Bronchial epithelial cell (primary cell): ENCODE measurements at regions not wholly inside any gene's neighbourhood (a gene's known extent, or its start where the extent isn't known, plus 50 kb on each side); places are given as distances from the start of the nearest gene placed in this dataset.

Experiments
- DNase-seq: peaks from one replicate; pipeline ENCODE4 v3.0.0-alpha.2; 2010; ENCODE audit warnings: low read depth
- FAIRE-seq: peaks from 2 replicates; lab custom pipeline; 2011; peaks lifted over from hg19 to GRCh38; lab: Jason Lieb, UNC
- H3K27me3 ChIP-seq: 2 replicates; pipeline ENCODE4 v1.5.1; 2011; ENCODE audit warnings: low read length; ENCODE audit not compliant: control insufficient read depth, insufficient read depth
- H3K36me3 ChIP-seq: 2 replicates; pipeline ENCODE4 v1.5.1; 2011; ENCODE audit warnings: low read length; ENCODE audit not compliant: control insufficient read depth, insufficient read depth
- H3K4me3 ChIP-seq: 2 replicates; pipeline ENCODE4 v1.5.1; 2011; ENCODE audit warnings: mild to moderate bottlenecking, low read depth, low read length, control low read depth
- TF ChIP-seq, protein P1 (sequence below): IDR thresholded peaks from 2 replicates; pipeline ENCODE4 v1.5.1; 2011; ENCODE audit warnings: mild to moderate bottlenecking, moderate library complexity, low read length, control low read depth, inconsistent platforms; ENCODE audit not compliant: insufficient read depth, severe bottlenecking

DNA sequence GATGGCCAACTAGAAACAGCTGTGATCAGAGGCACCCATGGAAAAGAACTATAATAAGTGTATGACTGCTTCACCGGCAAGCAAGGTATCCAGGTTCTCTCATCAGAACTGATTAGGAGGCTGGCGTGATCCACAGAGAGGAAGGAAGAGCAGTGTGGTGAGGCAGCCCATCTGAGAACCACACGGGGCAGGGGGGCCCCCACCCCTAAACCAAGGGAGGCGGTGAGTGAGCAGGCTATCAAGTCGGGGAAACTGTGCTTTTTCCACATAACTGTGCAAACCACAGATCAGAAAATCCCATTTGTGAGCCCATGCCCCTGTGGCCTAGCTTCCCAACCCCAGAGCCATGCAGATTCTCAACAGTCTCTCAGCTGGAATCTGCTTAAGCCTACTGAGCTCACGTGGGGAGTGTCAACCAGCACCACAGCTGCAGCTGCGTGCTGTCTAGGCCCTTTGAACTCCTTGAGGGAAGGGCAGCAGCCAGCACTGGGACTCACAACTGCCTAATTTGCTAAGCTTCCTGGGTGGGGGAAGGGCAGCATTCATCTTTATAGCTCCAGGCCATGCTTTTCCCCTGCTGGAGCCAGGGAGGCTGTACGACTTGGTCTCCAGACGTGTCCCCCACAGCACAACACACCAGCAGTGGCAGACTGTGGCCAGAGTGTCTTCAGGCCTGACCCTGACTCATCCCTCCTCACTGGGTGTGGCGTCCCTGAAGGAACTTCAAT lies 444.4 kb upstream of the ATP2B1 start:
- TF ChIP-seq, protein P1, sequence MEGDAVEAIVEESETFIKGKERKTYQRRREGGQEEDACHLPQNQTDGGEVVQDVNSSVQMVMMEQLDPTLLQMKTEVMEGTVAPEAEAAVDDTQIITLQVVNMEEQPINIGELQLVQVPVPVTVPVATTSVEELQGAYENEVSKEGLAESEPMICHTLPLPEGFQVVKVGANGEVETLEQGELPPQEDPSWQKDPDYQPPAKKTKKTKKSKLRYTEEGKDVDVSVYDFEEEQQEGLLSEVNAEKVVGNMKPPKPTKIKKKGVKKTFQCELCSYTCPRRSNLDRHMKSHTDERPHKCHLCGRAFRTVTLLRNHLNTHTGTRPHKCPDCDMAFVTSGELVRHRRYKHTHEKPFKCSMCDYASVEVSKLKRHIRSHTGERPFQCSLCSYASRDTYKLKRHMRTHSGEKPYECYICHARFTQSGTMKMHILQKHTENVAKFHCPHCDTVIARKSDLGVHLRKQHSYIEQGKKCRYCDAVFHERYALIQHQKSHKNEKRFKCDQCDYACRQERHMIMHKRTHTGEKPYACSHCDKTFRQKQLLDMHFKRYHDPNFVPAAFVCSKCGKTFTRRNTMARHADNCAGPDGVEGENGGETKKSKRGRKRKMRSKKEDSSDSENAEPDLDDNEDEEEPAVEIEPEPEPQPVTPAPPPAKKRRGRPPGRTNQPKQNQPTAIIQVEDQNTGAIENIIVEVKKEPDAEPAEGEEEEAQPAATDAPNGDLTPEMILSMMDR = no peak
- FAIRE-seq = no peak
- no peaks in the 10 kb centered on the region for H3K36me3 ChIP-seq

DNA sequence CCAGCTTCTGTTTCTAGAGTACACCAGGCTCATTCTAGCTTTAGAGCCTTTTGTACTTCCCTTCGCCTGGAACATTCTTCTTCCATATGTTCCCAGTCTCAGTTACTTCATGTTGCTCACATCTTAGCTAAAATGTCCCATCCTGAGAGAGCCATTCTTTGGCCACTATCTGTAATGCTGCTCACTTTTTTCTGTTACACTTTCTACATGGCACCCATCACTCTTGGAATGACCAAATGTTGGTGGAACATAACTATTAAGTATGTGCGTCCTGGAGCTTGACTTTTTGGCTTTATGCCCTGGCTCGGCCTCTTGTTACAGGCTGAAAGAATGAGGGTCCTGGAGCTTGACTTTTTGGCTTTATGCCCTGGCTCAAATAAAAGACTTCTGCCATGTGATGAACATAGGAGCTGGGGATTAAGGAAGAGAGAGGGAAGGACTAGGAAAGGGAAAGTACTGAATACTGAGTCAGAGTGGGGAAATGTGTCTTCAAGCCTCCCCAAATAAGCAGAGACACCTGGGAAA lies 442.9 kb upstream of the ATP2B1 start:
- no peak for FAIRE-seq
- TF ChIP-seq, protein P1 = no peak

More for the DNA sequence above, 444.4 kb upstream of the ATP2B1 start:
- no peak for DNase-seq
- H3K4me3 ChIP-seq = no peak overlapping the region
- H3K27me3 ChIP-seq = no peaks in the 10 kb centered on the region

DNA sequence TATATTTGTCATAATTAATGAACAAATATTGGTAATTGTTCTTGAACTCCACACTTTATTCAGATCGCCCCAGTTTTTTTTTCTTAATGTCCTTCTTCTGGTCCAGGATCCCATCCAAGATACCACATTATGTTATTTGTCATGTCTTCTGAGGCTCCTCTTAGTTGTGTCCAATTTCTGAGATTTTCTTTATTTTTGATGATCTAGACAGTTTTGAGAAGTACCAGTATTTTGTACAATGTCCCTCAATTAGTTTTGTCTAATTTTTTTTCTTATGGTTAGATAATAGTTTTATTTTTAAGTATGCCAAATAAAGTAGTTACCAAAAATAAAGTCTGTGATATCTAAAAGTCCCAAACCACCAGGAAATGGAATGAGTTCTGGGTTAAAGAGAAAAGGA lies 440.8 kb upstream of the ATP2B1 start:
- TF ChIP-seq, protein P1 = no peak
- no peaks in the 10 kb centered on the region for H3K36me3 ChIP-seq
- FAIRE-seq (no peak), DNase-seq (no peak)
- no peaks in the 10 kb centered on the region for H3K27me3 ChIP-seq
- no peak overlapping the region for H3K4me3 ChIP-seq

More for the DNA sequence above, 442.9 kb upstream of the ATP2B1 start:
- Histone ChIP-seq H3K27me3 (no peaks in the 10 kb centered on the region), H3K4me3 (no peak overlapping the region), H3K36me3 (no peaks in the 10 kb centered on the region)
- no peak for DNase-seq

DNA sequence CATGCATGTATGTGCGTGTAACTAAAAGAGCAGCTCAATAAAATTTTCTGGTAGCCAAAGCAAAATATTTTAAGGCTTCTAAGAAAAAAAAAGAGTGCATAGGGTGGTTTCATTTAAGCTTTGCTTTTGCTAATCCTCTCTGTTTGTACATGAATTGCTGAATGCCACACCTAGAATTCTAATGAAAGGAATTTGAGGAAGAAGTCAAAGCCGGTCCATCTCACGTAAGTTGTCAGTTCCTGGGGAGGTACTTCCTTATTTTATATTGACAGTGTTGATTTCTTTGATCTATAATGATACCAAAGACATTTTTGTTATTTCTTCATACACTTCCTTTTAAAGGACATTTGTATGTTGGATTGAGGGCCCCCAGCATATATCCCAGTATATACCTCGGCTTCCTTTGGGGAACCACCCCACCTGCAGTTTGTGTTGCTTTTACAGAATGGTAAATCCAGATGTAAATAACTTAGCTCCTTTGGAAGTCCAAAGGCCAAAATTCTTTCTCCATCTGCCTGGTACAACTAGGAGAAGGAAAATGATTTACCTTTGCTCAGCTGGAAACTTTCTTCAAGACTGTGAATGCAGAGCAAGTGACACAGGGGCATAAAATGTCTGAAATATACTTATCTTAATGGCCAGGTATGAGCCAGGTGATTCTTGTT lies 420.9 kb upstream of the ATP2B1 start:
- Histone ChIP-seq H3K27me3 (no peaks in the 10 kb centered on the region), H3K36me3 (no peaks in the 10 kb centered on the region), H3K4me3 (no peak overlapping the region)
- TF ChIP-seq, protein P1 = no peak
- FAIRE-seq (no peak), DNase-seq (peak; percentile 30)

DNA sequence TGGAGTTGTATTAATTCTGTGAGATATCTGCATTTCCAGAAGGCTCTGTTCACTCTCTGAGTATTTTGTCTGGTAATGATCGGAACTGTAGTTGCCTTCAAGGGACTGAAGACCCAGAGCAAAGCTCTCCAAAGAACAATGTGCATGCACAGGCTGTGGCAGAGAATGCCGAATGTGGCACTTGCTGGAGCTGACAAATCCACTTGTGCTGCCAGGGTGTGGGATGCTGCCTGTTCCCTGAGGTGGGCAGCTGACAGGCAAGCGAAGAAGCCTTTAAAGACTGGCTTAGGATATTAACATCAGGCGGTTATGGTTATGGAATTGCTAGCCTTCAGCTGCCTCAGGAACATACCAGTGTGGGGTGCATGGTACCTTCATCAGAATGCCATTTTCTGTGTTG lies 419.9 kb upstream of the ATP2B1 start:
- no peak for DNase-seq
- no peak for FAIRE-seq
- Histone ChIP-seq H3K4me3 (no peak overlapping the region), H3K36me3 (no peaks in the 10 kb centered on the region), H3K27me3 (no peaks in the 10 kb centered on the region)
- TF ChIP-seq, protein P1 = no peak
